DMS53 treated with DMSO at 0.1 percent for 48 hours (cell line): ENCODE measurements at regions not wholly inside any gene's neighbourhood (a gene's known extent, or its start where the extent isn't known, plus 50 kb on each side); places are given as distances from the start of the nearest gene placed in this dataset.
"Not testable (repeated sequence)": the region's sequence is repeated elsewhere in the genome, so short reads cannot be mapped to it uniquely, and the experiment has no call there.

ENCODE experiments used
- DNase-seq: peaks from one replicate; lab custom pipeline; 2025; ENCODE audit not compliant: unreplicated experiment; lab: John Stamatoyannopoulos, UW

GRCh38 chr2:35962585-35963146 lies 392.9 kb upstream of the CRIM1 start:
- no peak for DNase-seq

GRCh38 chr2:35960596-35960995 lies 395.0 kb upstream of the CRIM1 start:
- DNase-seq: no peak

GRCh38 chr2:35957053-35957452 lies 398.5 kb upstream of the CRIM1 start:
- DNase-seq: not testable (repeated sequence)

GRCh38 chr2:35946478-35946877 lies 409.1 kb upstream of the CRIM1 start:
- DNase-seq: no peak

GRCh38 chr2:35938838-35939237 lies 416.7 kb upstream of the CRIM1 start:
- no peak for DNase-seq

GRCh38 chr2:35933031-35933430 lies 422.5 kb upstream of the CRIM1 start:
- no peak for DNase-seq

GRCh38 chr2:35932276-35932963 lies 423.2 kb upstream of the CRIM1 start:
- DNase-seq: no peak

- no peak for DNase-seq
Observed at GRCh38 chr2:35931626-35932025, 424.0 kb upstream of the CRIM1 start.

- DNase-seq: no peak
Observed at GRCh38 chr2:35931115-35931514, 424.5 kb upstream of the CRIM1 start.

GRCh38 chr2:35929551-35929950 lies 426.0 kb upstream of the CRIM1 start:
- DNase-seq: no peak

- DNase-seq: no peak
Observed at GRCh38 chr2:35920061-35920460, 435.5 kb upstream of the CRIM1 start.

- DNase-seq: no peak
Observed at GRCh38 chr2:35915261-35915660, 440.3 kb upstream of the CRIM1 start.

- no peak for DNase-seq
Observed at GRCh38 chr2:35891936-35892335, 463.6 kb upstream of the CRIM1 start.

- no peak for DNase-seq
Observed at GRCh38 chr2:35891528-35891927, 464.1 kb upstream of the CRIM1 start.

- no peak for DNase-seq
Observed at GRCh38 chr2:35887146-35887545, 468.4 kb upstream of the CRIM1 start.

GRCh38 chr2:35873921-35874320 lies 481.7 kb upstream of the CRIM1 start:
- DNase-seq: no peak

GRCh38 chr2:35871672-35872071 lies 483.9 kb upstream of the CRIM1 start:
- no peak for DNase-seq

- no peak for DNase-seq
Observed at GRCh38 chr2:35870713-35871112, 484.9 kb upstream of the CRIM1 start.

- no peak for DNase-seq
Observed at GRCh38 chr2:35864141-35864540, 491.4 kb upstream of the CRIM1 start.

GRCh38 chr2:35858216-35858615 lies 497.4 kb upstream of the CRIM1 start:
- no peak for DNase-seq

GRCh38 chr2:35857498-35857897 lies 498.1 kb upstream of the CRIM1 start:
- no peak for DNase-seq

GRCh38 chr2:35831385-35831784 lies 524.2 kb upstream of the CRIM1 start:
- DNase-seq: no peak

- no peak for DNase-seq
Observed at GRCh38 chr2:35830833-35831232, 524.7 kb upstream of the CRIM1 start.
